Neural cell (in vitro differentiated cells): ENCODE measurements at regions not wholly inside any gene's neighbourhood (a gene's known extent, or its start where the extent isn't known, plus 50 kb on each side); places are given as distances from the start of the nearest gene placed in this dataset.

ENCODE experiments used
- EP300 ChIP-seq: fragments of 450-650 bp; conservative IDR thresholded peaks from 2 replicates; pipeline ENCODE4 v1.6.1; 2014; ENCODE audit warnings: antibody characterized with exemption, mild to moderate bottlenecking, moderate library complexity; ENCODE audit not compliant: poor library complexity, severe bottlenecking
- EZH2 ChIP-seq: fragments of 200-600, 300-800 bp; shearing (Covaris generic), sonication (generic); IDR thresholded peaks from 2 replicates; pipeline ENCODE4 v1.6.1; 2014; ENCODE audit warnings: antibody characterized with exemption, low read length, borderline replicate concordance, mild to moderate bottlenecking; ENCODE audit not compliant: insufficient read depth, poor library complexity, severe bottlenecking
- MXI1 ChIP-seq: fragments of 450-650 bp; conservative IDR thresholded peaks from 2 replicates; pipeline ENCODE4 v1.6.1; 2014; ENCODE audit warnings: antibody characterized with exemption, mild to moderate bottlenecking; ENCODE audit not compliant: poor library complexity, severe bottlenecking
- POLR2AphosphoS5 ChIP-seq: IDR thresholded peaks from 2 replicates; pipeline ENCODE4 v1.6.1; 2012
- RAD21 ChIP-seq: fragments of 450-650 bp; conservative IDR thresholded peaks from 2 replicates; pipeline ENCODE4 v1.6.1; 2014; ENCODE audit warnings: antibody characterized with exemption, mild to moderate bottlenecking, moderate library complexity
- SMC3 ChIP-seq: fragments of 450-650 bp; conservative IDR thresholded peaks from 2 replicates; pipeline ENCODE4 v1.6.1; 2014; ENCODE audit warnings: antibody characterized with exemption, mild to moderate bottlenecking, moderate library complexity; ENCODE audit not compliant: poor library complexity
- TAF1 ChIP-seq: IDR thresholded peaks from 2 replicates; pipeline ENCODE4 v1.6.1; 2012; ENCODE audit warnings: low read depth
- TF ChIP-seq, protein P1 (sequence below): fragments of 450-650 bp; IDR thresholded peaks from 2 replicates; pipeline ENCODE4 v1.5.1; 2014; ENCODE audit warnings: antibody characterized with exemption, mild to moderate bottlenecking, moderate library complexity; ENCODE audit not compliant: poor library complexity, severe bottlenecking
- TF ChIP-seq, protein P2 (sequence below): IDR thresholded peaks from 2 replicates; pipeline ENCODE4 v1.6.1; 2012; ENCODE audit warnings: borderline replicate concordance

DNA sequence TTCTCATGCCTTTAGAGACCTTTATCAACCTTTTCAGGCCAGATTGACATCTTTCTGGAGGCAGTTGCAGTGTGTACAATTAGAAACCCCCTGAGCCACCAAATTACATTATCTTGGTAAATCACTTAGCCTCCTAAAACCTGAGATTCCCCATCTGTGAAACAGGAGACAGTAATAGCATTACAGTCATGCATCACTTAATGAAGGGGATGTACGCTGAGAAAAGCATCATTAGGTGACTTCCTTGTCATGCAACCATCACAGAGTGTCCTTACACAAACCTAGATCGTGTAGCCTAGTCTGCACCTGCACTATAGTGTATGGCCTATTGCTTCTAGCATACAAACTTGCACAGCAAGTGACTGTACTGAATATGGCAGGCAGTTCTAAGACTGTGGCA lies 400.8 kb upstream of the CNTN3 start:
- TF ChIP-seq, protein P1, sequence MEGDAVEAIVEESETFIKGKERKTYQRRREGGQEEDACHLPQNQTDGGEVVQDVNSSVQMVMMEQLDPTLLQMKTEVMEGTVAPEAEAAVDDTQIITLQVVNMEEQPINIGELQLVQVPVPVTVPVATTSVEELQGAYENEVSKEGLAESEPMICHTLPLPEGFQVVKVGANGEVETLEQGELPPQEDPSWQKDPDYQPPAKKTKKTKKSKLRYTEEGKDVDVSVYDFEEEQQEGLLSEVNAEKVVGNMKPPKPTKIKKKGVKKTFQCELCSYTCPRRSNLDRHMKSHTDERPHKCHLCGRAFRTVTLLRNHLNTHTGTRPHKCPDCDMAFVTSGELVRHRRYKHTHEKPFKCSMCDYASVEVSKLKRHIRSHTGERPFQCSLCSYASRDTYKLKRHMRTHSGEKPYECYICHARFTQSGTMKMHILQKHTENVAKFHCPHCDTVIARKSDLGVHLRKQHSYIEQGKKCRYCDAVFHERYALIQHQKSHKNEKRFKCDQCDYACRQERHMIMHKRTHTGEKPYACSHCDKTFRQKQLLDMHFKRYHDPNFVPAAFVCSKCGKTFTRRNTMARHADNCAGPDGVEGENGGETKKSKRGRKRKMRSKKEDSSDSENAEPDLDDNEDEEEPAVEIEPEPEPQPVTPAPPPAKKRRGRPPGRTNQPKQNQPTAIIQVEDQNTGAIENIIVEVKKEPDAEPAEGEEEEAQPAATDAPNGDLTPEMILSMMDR = no peak
- TF ChIP-seq, protein P2, sequence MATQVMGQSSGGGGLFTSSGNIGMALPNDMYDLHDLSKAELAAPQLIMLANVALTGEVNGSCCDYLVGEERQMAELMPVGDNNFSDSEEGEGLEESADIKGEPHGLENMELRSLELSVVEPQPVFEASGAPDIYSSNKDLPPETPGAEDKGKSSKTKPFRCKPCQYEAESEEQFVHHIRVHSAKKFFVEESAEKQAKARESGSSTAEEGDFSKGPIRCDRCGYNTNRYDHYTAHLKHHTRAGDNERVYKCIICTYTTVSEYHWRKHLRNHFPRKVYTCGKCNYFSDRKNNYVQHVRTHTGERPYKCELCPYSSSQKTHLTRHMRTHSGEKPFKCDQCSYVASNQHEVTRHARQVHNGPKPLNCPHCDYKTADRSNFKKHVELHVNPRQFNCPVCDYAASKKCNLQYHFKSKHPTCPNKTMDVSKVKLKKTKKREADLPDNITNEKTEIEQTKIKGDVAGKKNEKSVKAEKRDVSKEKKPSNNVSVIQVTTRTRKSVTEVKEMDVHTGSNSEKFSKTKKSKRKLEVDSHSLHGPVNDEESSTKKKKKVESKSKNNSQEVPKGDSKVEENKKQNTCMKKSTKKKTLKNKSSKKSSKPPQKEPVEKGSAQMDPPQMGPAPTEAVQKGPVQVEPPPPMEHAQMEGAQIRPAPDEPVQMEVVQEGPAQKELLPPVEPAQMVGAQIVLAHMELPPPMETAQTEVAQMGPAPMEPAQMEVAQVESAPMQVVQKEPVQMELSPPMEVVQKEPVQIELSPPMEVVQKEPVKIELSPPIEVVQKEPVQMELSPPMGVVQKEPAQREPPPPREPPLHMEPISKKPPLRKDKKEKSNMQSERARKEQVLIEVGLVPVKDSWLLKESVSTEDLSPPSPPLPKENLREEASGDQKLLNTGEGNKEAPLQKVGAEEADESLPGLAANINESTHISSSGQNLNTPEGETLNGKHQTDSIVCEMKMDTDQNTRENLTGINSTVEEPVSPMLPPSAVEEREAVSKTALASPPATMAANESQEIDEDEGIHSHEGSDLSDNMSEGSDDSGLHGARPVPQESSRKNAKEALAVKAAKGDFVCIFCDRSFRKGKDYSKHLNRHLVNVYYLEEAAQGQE = no peak
- TF ChIP-seq POLR2AphosphoS5 (no peak), EP300 (no peak), RAD21 (no peak), EZH2 (no peak), TAF1 (no peak), SMC3 (no peak), MXI1 (no peak)
